Activated CD4-positive, alpha-beta T cell treated with anti-CD3 and anti-CD28 coated beads, Interleukin-2, amount 10 ng/mL, durations not matched to agents 7 days and 5 days (primary cell): ENCODE measurements at regions not wholly inside any gene's neighbourhood (a gene's known extent, or its start where the extent isn't known, plus 50 kb on each side); places are given as distances from the start of the nearest gene placed in this dataset.

Experiments used
- CTCF ChIA-PET: fragments of 350-600 bp; sonication (Branson Sonifier 250); formaldehyde crosslinking; loops from one replicate; lab custom pipeline; 2021; ENCODE audit warnings: antibody characterized with exemption; lab: Charles Lee
- POLR2A ChIA-PET: fragments of 350-600 bp; sonication (Branson Sonifier 250); formaldehyde crosslinking; loops from one replicate; lab custom pipeline; 2021; ENCODE audit warnings: antibody characterized with exemption; lab: Charles Lee
- DNase-seq: peaks from one replicate; pipeline ENCODE4 v3.0.0-alpha.2; 2020
- H3K27ac Mint-ChIP-seq: one replicate; pipeline ENCODE4 v1.8.0; 2021; ENCODE audit warnings: mild to moderate bottlenecking, moderate library complexity, mixed read lengths
- H3K27me3 Mint-ChIP-seq: one replicate; pipeline ENCODE4 v1.8.0; 2021; ENCODE audit warnings: mixed read lengths
- H3K36me3 Mint-ChIP-seq: one replicate; pipeline ENCODE4 v1.8.0; 2021; ENCODE audit warnings: low read depth, mixed read lengths
- H3K4me1 Mint-ChIP-seq: one replicate; pipeline ENCODE4 v1.8.0; 2021; ENCODE audit warnings: mixed read lengths
- H3K4me3 Mint-ChIP-seq: one replicate; pipeline ENCODE4 v1.8.0; 2021; ENCODE audit warnings: mild to moderate bottlenecking, moderate library complexity, mixed read lengths
- H3K9me3 Mint-ChIP-seq: one replicate; pipeline ENCODE4 v1.8.0; 2021; ENCODE audit warnings: mixed read lengths

GRCh38 chr2:144681389-144681788 lies 161.5 kb upstream of the ZEB2 start:
- DNase-seq, result no peak
- H3K4me3 Mint-ChIP-seq, result no peak overlapping the region
- ChIA-PET POLR2A (no interaction called here), CTCF (interaction anchor here (1.1 kb wide), 1 partner anchor 14 kb away, joined by 3 read pairs; no protein-coding TSS in a partner anchor)
- no peak overlapping the region for H3K27ac Mint-ChIP-seq
- H3K27me3 Mint-ChIP-seq, result peaks cover 4% of the 10 kb centered on the region
- no peaks in the 10 kb centered on the region for H3K36me3 Mint-ChIP-seq
- H3K4me1 Mint-ChIP-seq, result no peaks in the 10 kb centered on the region
- H3K9me3 Mint-ChIP-seq, result no peaks in the 10 kb centered on the region

- CTCF ChIA-PET, result no interaction called here
- Mint-ChIP-seq H3K36me3 (no peaks in the 10 kb centered on the region), H3K4me1 (no peaks in the 10 kb centered on the region), H3K4me3 (no peak overlapping the region), H3K27me3 (peaks cover 4% of the 10 kb centered on the region), H3K9me3 (no peaks in the 10 kb centered on the region), H3K27ac (no peak overlapping the region)
- no peak for DNase-seq
- POLR2A ChIA-PET, result no interaction called here
Measured at GRCh38 chr2:144679942-144680341, 160.0 kb upstream of the ZEB2 start.

GRCh38 chr2:144678736-144679135 lies 158.8 kb upstream of the ZEB2 start:
- ChIA-PET CTCF (no interaction called here), POLR2A (interaction anchor here (0.6 kb wide), 1 partner anchor 545 kb away, joined by 5 read pairs; no protein-coding TSS in a partner anchor)
- H3K9me3 Mint-ChIP-seq, result no peaks in the 10 kb centered on the region

GRCh38 chr2:144675731-144676130 lies 155.8 kb upstream of the ZEB2 start:
- POLR2A ChIA-PET, result no interaction called here
- no peak for DNase-seq
- Mint-ChIP-seq H3K9me3 (no peaks in the 10 kb centered on the region), H3K27me3 (no peaks in the 10 kb centered on the region), H3K27ac (no peak overlapping the region), H3K36me3 (no peaks in the 10 kb centered on the region), H3K4me3 (no peak overlapping the region), H3K4me1 (no peaks in the 10 kb centered on the region)
- CTCF ChIA-PET, result no interaction called here

More at GRCh38 chr2:144678736-144679135, 158.8 kb upstream of the ZEB2 start:
- no peaks in the 10 kb centered on the region for H3K36me3 Mint-ChIP-seq
- H3K27me3 Mint-ChIP-seq, result peaks cover 2% of the 10 kb centered on the region
- no peak overlapping the region for H3K4me3 Mint-ChIP-seq
- no peak for DNase-seq
- no peaks in the 10 kb centered on the region for H3K4me1 Mint-ChIP-seq
- no peak overlapping the region for H3K27ac Mint-ChIP-seq

- H3K27me3 Mint-ChIP-seq, result no peaks in the 10 kb centered on the region
- H3K36me3 Mint-ChIP-seq, result no peaks in the 10 kb centered on the region
- ChIA-PET POLR2A (no interaction called here), CTCF (no interaction called here)
- DNase-seq, result no peak
- no peak overlapping the region for H3K27ac Mint-ChIP-seq
- H3K4me1 Mint-ChIP-seq, result no peaks in the 10 kb centered on the region
- no peak overlapping the region for H3K4me3 Mint-ChIP-seq
- no peaks in the 10 kb centered on the region for H3K9me3 Mint-ChIP-seq
Measured at GRCh38 chr2:144675331-144675730, 155.4 kb upstream of the ZEB2 start.

- no peak overlapping the region for H3K4me3 Mint-ChIP-seq
- no peaks in the 10 kb centered on the region for H3K4me1 Mint-ChIP-seq
- H3K9me3 Mint-ChIP-seq, result no peaks in the 10 kb centered on the region
- H3K36me3 Mint-ChIP-seq, result no peaks in the 10 kb centered on the region
- ChIA-PET POLR2A (no interaction called here), CTCF (no interaction called here)
- no peaks in the 10 kb centered on the region for H3K27me3 Mint-ChIP-seq
- no peak for DNase-seq
- no peak overlapping the region for H3K27ac Mint-ChIP-seq
Measured at GRCh38 chr2:144674071-144674470, 154.2 kb upstream of the ZEB2 start.

- no peak overlapping the region for H3K27ac Mint-ChIP-seq
- CTCF ChIA-PET, result no interaction called here
Measured at GRCh38 chr2:144673456-144673855, 153.5 kb upstream of the ZEB2 start.

GRCh38 chr2:144671695-144672455 lies 152.0 kb upstream of the ZEB2 start:
- Mint-ChIP-seq H3K27me3 (no peaks in the 10 kb centered on the region), H3K9me3 (no peaks in the 10 kb centered on the region), H3K36me3 (no peaks in the 10 kb centered on the region), H3K4me1 (no peaks in the 10 kb centered on the region), H3K27ac (no peak overlapping the region), H3K4me3 (no peak overlapping the region)
- DNase-seq, result no peak
- ChIA-PET CTCF (no interaction called here), POLR2A (no interaction called here)

More at GRCh38 chr2:144673456-144673855, 153.5 kb upstream of the ZEB2 start:
- Mint-ChIP-seq H3K36me3 (no peaks in the 10 kb centered on the region), H3K9me3 (no peaks in the 10 kb centered on the region), H3K27me3 (no peaks in the 10 kb centered on the region), H3K4me3 (no peak overlapping the region), H3K4me1 (no peaks in the 10 kb centered on the region)
- POLR2A ChIA-PET, result no interaction called here
- DNase-seq, result no peak

- H3K27me3 Mint-ChIP-seq, result peaks cover 2% of the 10 kb centered on the region
- no peak overlapping the region for H3K4me3 Mint-ChIP-seq
- no peak for DNase-seq
- H3K27ac Mint-ChIP-seq, result no peak overlapping the region
- H3K4me1 Mint-ChIP-seq, result no peaks in the 10 kb centered on the region
- ChIA-PET POLR2A (no interaction called here), CTCF (no interaction called here)
- H3K9me3 Mint-ChIP-seq, result no peaks in the 10 kb centered on the region
- no peaks in the 10 kb centered on the region for H3K36me3 Mint-ChIP-seq
Measured at GRCh38 chr2:144670738-144671137, 150.8 kb upstream of the ZEB2 start.

GRCh38 chr2:144670080-144670479 lies 150.2 kb upstream of the ZEB2 start:
- no peaks in the 10 kb centered on the region for H3K4me1 Mint-ChIP-seq
- no peak overlapping the region for H3K4me3 Mint-ChIP-seq
- H3K9me3 Mint-ChIP-seq, result no peaks in the 10 kb centered on the region
- H3K27ac Mint-ChIP-seq, result no peak overlapping the region
- no peaks in the 10 kb centered on the region for H3K36me3 Mint-ChIP-seq
- no peak for DNase-seq
- H3K27me3 Mint-ChIP-seq, result peaks cover 2% of the 10 kb centered on the region
- POLR2A ChIA-PET, result no interaction called here
- CTCF ChIA-PET, result no interaction called here

- DNase-seq, result no peak
- no peaks in the 10 kb centered on the region for H3K4me1 Mint-ChIP-seq
- H3K36me3 Mint-ChIP-seq, result no peaks in the 10 kb centered on the region
- peaks cover 2% of the 10 kb centered on the region for H3K27me3 Mint-ChIP-seq
- POLR2A ChIA-PET, result no interaction called here
- CTCF ChIA-PET, result no interaction called here
- no peak overlapping the region for H3K4me3 Mint-ChIP-seq
- H3K9me3 Mint-ChIP-seq, result no peaks in the 10 kb centered on the region
- no peak overlapping the region for H3K27ac Mint-ChIP-seq
Measured at GRCh38 chr2:144669196-144669987, 149.5 kb upstream of the ZEB2 start.

GRCh38 chr2:144668493-144669110 lies 148.7 kb upstream of the ZEB2 start:
- DNase-seq, result no peak
- H3K27me3 Mint-ChIP-seq, result peaks cover 2% of the 10 kb centered on the region
- no peaks in the 10 kb centered on the region for H3K36me3 Mint-ChIP-seq
- CTCF ChIA-PET, result no interaction called here
- POLR2A ChIA-PET, result no interaction called here
- H3K4me1 Mint-ChIP-seq, result no peaks in the 10 kb centered on the region
- no peaks in the 10 kb centered on the region for H3K9me3 Mint-ChIP-seq
- no peak overlapping the region for H3K4me3 Mint-ChIP-seq
- H3K27ac Mint-ChIP-seq, result no peak overlapping the region

- H3K4me1 Mint-ChIP-seq, result no peaks in the 10 kb centered on the region
- DNase-seq, result no peak
- ChIA-PET CTCF (no interaction called here), POLR2A (no interaction called here)
- H3K36me3 Mint-ChIP-seq, result no peaks in the 10 kb centered on the region
- H3K9me3 Mint-ChIP-seq, result no peaks in the 10 kb centered on the region
- no peak overlapping the region for H3K27ac Mint-ChIP-seq
- no peak overlapping the region for H3K4me3 Mint-ChIP-seq
- H3K27me3 Mint-ChIP-seq, result peaks cover 2% of the 10 kb centered on the region
Measured at GRCh38 chr2:144666032-144666431, 146.1 kb upstream of the ZEB2 start.
